ENCODE measurements at regions not wholly inside any gene's neighbourhood (a gene's known extent, or its start where the extent isn't known, plus 50 kb on each side); places are given as distances from the start of the nearest gene placed in this dataset.

GRCh38 chr2:36266536-36267121, 88.9 kb upstream of the CRIM1 start:
- TF ChIP-seq CTCF (IDR thresholded peaks at IDR 0.05) (no peak), POLR2A (IDR thresholded peaks at IDR 0.05) (no peak)
